PC-9 (cell line): ENCODE measurements at regions not wholly inside any gene's neighbourhood (a gene's known extent, or its start where the extent isn't known, plus 50 kb on each side); places are given as distances from the start of the nearest gene placed in this dataset.

Experiments used
- BruUV-seq: library from RNA; stranded (reverse); fragments of 400-500 nt; replicated peaks from 2 replicates; lab custom pipeline; 2021; lab: Mats Ljungman, UMichigan
- CTCF ChIA-PET: fragments of 300-600 bp; sonication (Branson Sonifier 250); formaldehyde crosslinking; loops from one replicate; lab custom pipeline; 2022; ENCODE audit warnings: antibody characterized with exemption; lab: Charles Lee
- POLR2A ChIA-PET: fragments of 300-600 bp; sonication (Branson Sonifier 250); formaldehyde crosslinking; loops from one replicate; lab custom pipeline; 2022; ENCODE audit warnings: antibody characterized with exemption; ENCODE audit not compliant: unreplicated experiment; lab: Charles Lee
- DNase-seq, 2 experiments: peaks; one replicate each; pipeline versions ENCODE4 v3.0.0 to v3.0.0-alpha.2; 2015 to 2022; ENCODE audit warnings: mixed read lengths in 1 of 2
- H2AFZ ChIP-seq: fragments of 200-600 bp; sonication (generic); 2 replicates; pipeline ENCODE4 v1.8.1; 2017; ENCODE audit warnings: antibody characterized with exemption
- H3F3A ChIP-seq: fragments of 200-600 bp; sonication (generic); 2 replicates; pipeline ENCODE4 v1.8.1; 2017; ENCODE audit warnings: antibody characterized with exemption, mild to moderate bottlenecking, low read depth; ENCODE audit not compliant: insufficient read depth
- H3K27ac ChIP-seq: fragments of 200-600 bp; sonication (generic); 2 replicates; pipeline ENCODE4 v1.6.1; 2016; ENCODE audit warnings: mixed run types
- H3K27me3 ChIP-seq: fragments of 200-600 bp; sonication (generic); 2 replicates; pipeline ENCODE4 v1.6.1; 2016; ENCODE audit warnings: low read depth, mixed run types; ENCODE audit not compliant: insufficient read depth
- H3K36me3 ChIP-seq: fragments of 200-600 bp; sonication (generic); 2 replicates; pipeline ENCODE4 v1.6.1; 2016; ENCODE audit warnings: low read depth, mixed run types
- H3K4me1 ChIP-seq: fragments of 200-600 bp; sonication (generic); replicated peaks from 2 replicates; pipeline ENCODE4 v1.6.1; 2016; ENCODE audit warnings: mixed run types; ENCODE audit not compliant: insufficient read depth
- H3K4me2 ChIP-seq: fragments of 200-600 bp; sonication (generic); 2 replicates; pipeline ENCODE4 v1.6.1; 2017; ENCODE audit warnings: mixed run types
- H3K4me3 ChIP-seq: fragments of 200-600 bp; sonication (generic); 2 replicates; pipeline ENCODE4 v1.6.1; 2016; ENCODE audit warnings: mixed run types
- H3K79me2 ChIP-seq: fragments of 200-600 bp; sonication (generic); 2 replicates; pipeline ENCODE4 v1.6.1; 2017; ENCODE audit warnings: low read depth, mixed run types
- H3K9me2 ChIP-seq: fragments of 200-600 bp; sonication (generic); 2 replicates; pipeline ENCODE4 v1.8.1; 2017; ENCODE audit warnings: mild to moderate bottlenecking; ENCODE audit not compliant: insufficient read depth
- H3K9me3 ChIP-seq: fragments of 200-600 bp; sonication (generic); 2 replicates; pipeline ENCODE4 v1.8.1; 2016; ENCODE audit warnings: low read depth; ENCODE audit not compliant: insufficient read depth
- H4K20me1 ChIP-seq: fragments of 200-600 bp; sonication (generic); 2 replicates; pipeline ENCODE4 v1.8.1; 2017; ENCODE audit not compliant: insufficient read depth
- EZH2 ChIP-seq: fragments of 200-600 bp; sonication (generic); IDR thresholded peaks from 2 replicates; pipeline ENCODE4 v1.8.0; 2017; ENCODE audit warnings: antibody characterized with exemption, low read depth
- intact Hi-C: fragments of 100-400 bp; cut with micrococcal nuclease; formaldehyde crosslinking; loops from one replicate; pipeline ENCODE4 v1.10.0; 2022; ENCODE audit not compliant: unreplicated experiment
- TF ChIP-seq, protein P1 (sequence below): fragments of 200-600 bp; sonication (generic); conservative IDR thresholded peaks from 2 replicates; pipeline ENCODE4 v1.6.1; 2017; ENCODE audit warnings: mixed run types, antibody characterized with exemption, mild to moderate bottlenecking, moderate library complexity

DNA sequence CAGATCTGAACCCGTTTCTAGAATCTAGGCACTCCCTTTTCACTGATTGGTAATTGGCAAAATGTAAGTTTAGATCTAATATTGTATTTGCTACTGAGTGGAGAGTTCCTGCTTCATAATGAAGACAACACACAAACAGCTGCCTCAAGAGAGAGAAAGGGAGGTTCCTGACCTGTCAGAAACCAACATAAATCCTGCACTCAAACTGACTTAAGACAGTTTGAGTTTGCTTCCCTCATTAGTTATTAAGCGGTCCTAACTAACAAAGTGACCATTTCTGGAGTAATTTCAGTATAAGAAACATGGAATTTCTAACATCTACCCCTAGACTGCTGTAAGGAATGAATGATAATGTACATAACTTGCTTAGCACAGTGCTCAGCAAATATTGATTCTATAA lies 191.2 kb downstream of the METTL4 start:
- ChIA-PET POLR2A (no interaction called here), CTCF (no interaction called here)
- intact Hi-C loops, result no loop called here
- H3K79me2 ChIP-seq, result no peaks in the 10 kb centered on the region
- no peak overlapping the region for H3K27ac ChIP-seq
- H3K27me3 ChIP-seq, result no peaks in the 10 kb centered on the region
- H3K4me3 ChIP-seq, result no peak overlapping the region
- H4K20me1 ChIP-seq, result no peaks in the 10 kb centered on the region
- no peak for TF ChIP-seq EZH2
- TF ChIP-seq, protein P1, sequence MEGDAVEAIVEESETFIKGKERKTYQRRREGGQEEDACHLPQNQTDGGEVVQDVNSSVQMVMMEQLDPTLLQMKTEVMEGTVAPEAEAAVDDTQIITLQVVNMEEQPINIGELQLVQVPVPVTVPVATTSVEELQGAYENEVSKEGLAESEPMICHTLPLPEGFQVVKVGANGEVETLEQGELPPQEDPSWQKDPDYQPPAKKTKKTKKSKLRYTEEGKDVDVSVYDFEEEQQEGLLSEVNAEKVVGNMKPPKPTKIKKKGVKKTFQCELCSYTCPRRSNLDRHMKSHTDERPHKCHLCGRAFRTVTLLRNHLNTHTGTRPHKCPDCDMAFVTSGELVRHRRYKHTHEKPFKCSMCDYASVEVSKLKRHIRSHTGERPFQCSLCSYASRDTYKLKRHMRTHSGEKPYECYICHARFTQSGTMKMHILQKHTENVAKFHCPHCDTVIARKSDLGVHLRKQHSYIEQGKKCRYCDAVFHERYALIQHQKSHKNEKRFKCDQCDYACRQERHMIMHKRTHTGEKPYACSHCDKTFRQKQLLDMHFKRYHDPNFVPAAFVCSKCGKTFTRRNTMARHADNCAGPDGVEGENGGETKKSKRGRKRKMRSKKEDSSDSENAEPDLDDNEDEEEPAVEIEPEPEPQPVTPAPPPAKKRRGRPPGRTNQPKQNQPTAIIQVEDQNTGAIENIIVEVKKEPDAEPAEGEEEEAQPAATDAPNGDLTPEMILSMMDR, result no peak
- H3K9me2 ChIP-seq, result no peaks in the 10 kb centered on the region
- H3K9me3 ChIP-seq, result no peaks in the 10 kb centered on the region; the same call in 1 of the 2 replicates
- H3F3A ChIP-seq, result no peaks in the 10 kb centered on the region
- H3K4me1 ChIP-seq, result no peaks in the 10 kb centered on the region
- BruUV-seq, result no TSS peak
- peak overlapping the region; percentile 67; the same call in 1 of the 2 replicates for H2AFZ ChIP-seq
- no peak overlapping the region for H3K4me2 ChIP-seq
- no peak for DNase-seq
- H3K36me3 ChIP-seq, result no peaks in the 10 kb centered on the region

DNA sequence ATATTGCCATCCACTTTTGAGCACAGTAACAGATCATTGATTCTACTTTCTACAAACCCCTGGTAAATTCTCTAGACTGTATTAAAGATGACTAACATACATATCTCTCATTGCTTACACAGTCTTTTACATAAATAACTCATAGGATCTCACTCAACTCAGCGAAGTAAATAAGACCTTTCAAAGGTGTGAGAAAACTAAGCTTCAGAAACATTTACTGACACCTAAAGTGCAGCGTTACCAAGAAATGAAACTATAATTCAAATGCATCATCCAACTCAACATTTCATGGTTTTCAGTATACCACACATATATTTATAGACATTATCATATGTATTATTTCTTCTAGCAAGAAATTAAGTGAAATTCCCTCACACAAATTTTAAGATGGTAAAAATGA lies 189.8 kb downstream of the METTL4 start:
- Histone ChIP-seq H3K4me2 (no peak overlapping the region), H3K79me2 (no peaks in the 10 kb centered on the region), H3K36me3 (no peaks in the 10 kb centered on the region), H3K4me1 (no peaks in the 10 kb centered on the region), H2AFZ (no peak overlapping the region), H3K27me3 (no peaks in the 10 kb centered on the region), H4K20me1 (no peaks in the 10 kb centered on the region), H3K9me3 (peaks cover 6% of the 10 kb centered on the region), H3K9me2 (no peaks in the 10 kb centered on the region), H3K4me3 (no peak overlapping the region), H3F3A (no peaks in the 10 kb centered on the region), H3K27ac (no peak overlapping the region)
- ChIA-PET CTCF (no interaction called here), POLR2A (no interaction called here)
- intact Hi-C loops, result no loop called here
- DNase-seq, result no peak
- TF ChIP-seq EZH2, result no peak
- TF ChIP-seq, protein P1, result no peak
- no TSS peak for BruUV-seq

DNA sequence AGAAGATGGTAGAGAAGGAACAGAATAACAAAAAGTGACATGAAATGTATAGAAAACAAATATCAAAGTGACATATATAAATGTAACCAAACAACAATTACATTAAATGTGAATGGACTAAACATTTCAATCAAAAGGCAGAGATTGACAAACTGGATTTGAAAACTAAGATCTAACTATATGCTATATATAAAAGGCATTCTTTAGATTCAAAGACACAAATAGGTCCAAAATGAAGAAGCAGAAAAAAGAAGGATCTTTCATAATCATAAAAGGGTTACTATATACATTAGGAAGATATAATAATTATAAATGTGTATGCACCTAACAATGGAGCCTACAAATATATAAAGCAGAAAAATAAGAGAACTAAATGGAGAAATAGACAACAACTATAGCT lies 183.7 kb downstream of the METTL4 start:
- ChIA-PET POLR2A (no interaction called here), CTCF (no interaction called here)

More for the DNA sequence above, 183.7 kb downstream of the METTL4 start:
- Histone ChIP-seq H3K4me1 (no peaks in the 10 kb centered on the region), H3K4me2 (no peak overlapping the region), H3K79me2 (no peaks in the 10 kb centered on the region), H3K27me3 (no peaks in the 10 kb centered on the region), H3F3A (no peaks in the 10 kb centered on the region), H3K4me3 (no peak overlapping the region), H2AFZ (no peak overlapping the region), H3K9me3 (peaks cover 23% of the 10 kb centered on the region), H3K27ac (no peak overlapping the region), H4K20me1 (no peaks in the 10 kb centered on the region), H3K36me3 (no peaks in the 10 kb centered on the region), H3K9me2 (no peaks in the 10 kb centered on the region)
- no peak for DNase-seq
- no peak for TF ChIP-seq EZH2
- TF ChIP-seq, protein P1, result no peak
- no TSS peak for BruUV-seq
- intact Hi-C loops, result no loop called here
